ENCODE measurements at regions not wholly inside any gene's neighbourhood (a gene's known extent, or its start where the extent isn't known, plus 50 kb on each side); places are given as distances from the start of the nearest gene placed in this dataset.

DNA sequence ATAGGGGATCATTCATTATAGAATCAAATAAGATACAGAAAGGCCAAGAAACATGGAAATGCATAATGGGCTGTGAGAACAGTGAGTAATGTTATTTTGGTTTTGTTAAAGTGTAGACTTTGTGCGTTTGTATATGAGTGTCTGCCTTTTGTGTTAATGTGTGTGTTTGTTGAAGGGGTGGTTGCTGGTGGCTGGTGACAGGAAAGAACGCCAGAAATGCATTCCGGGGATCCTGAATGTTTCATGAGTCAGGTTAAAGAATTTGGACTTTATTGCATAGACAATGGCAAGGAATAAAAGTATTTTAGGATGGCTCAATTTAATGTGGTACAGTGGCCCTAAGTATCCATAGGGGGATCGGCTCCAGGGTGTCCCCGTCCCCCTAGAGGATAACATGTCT lies 1228.9 kb downstream of the PCDH7 start:
- no peaks in the 10 kb centered on the region for H3K79me2 ChIP-seq (ENCODE audit: insufficient read depth)
- H3K4me3 ChIP-seq, result no peak overlapping the region
- H3K9me2 ChIP-seq (ENCODE audit: insufficient read depth), result no peaks in the 10 kb centered on the region
- TF ChIP-seq EZH2 (IDR thresholded peaks at IDR 0.05; ENCODE audit: insufficient read depth, poor library complexity, severe bottlenecking) (no peak), EZH2phosphoT487 (IDR thresholded peaks at IDR 0.05; ENCODE audit: insufficient read depth, low read depth) (no peak)
- DNase-seq, result no peak
- H3K36me3 ChIP-seq (ENCODE audit: low read depth), result no peaks in the 10 kb centered on the region
- no peak overlapping the region for H3K9ac ChIP-seq
- H3F3A ChIP-seq (ENCODE audit: insufficient read depth), result no peaks in the 10 kb centered on the region
- in situ Hi-C loops (cut with MboI), result no loop called here
- H4K20me1 ChIP-seq (ENCODE audit: insufficient read depth), result no peaks in the 10 kb centered on the region
- H3K9me3 ChIP-seq (ENCODE audit: low read depth), result no peaks in the 10 kb centered on the region
- H3K27ac ChIP-seq, result no peak overlapping the region
- no peaks in the 10 kb centered on the region for H3K27me3 ChIP-seq (replicated peaks; ENCODE audit: insufficient read depth)
- H3K4me1 ChIP-seq (ENCODE audit: insufficient read depth), result no peaks in the 10 kb centered on the region
- H2AFZ ChIP-seq, result no peak overlapping the region
- WGBS, 2 experiments (ENCODE audit: low coverage in 1 of 2, low lambda C conversion rate in 2 of 2, missing lambda C conversion rate in 2 of 2), result 29 to 33% methylated on average over 5 of the region's 5 CpGs
- H3K4me2 ChIP-seq (ENCODE audit: unreplicated experiment), result no peak overlapping the region

- H3K27me3 ChIP-seq (replicated peaks; ENCODE audit: insufficient read depth), result no peaks in the 10 kb centered on the region
- in situ Hi-C loops (cut with MboI), result no loop called here
- TF ChIP-seq EZH2phosphoT487 (IDR thresholded peaks at IDR 0.05; ENCODE audit: insufficient read depth, low read depth) (no peak), EZH2 (IDR thresholded peaks at IDR 0.05; ENCODE audit: insufficient read depth, poor library complexity, severe bottlenecking) (no peak)
- H3K4me1 ChIP-seq (ENCODE audit: insufficient read depth), result no peaks in the 10 kb centered on the region
- no peak for DNase-seq
- no peak overlapping the region for H3K4me3 ChIP-seq
- no peaks in the 10 kb centered on the region for H3K79me2 ChIP-seq (ENCODE audit: insufficient read depth)
- 18 to 29% methylated on average over 2 of the region's 2 CpGs for WGBS, 2 experiments (ENCODE audit: low coverage in 1 of 2, low lambda C conversion rate in 2 of 2, missing lambda C conversion rate in 2 of 2)
- H3F3A ChIP-seq (ENCODE audit: insufficient read depth), result no peaks in the 10 kb centered on the region
- no peaks in the 10 kb centered on the region for H3K36me3 ChIP-seq (ENCODE audit: low read depth)
- H3K9ac ChIP-seq, result no peak overlapping the region
- H4K20me1 ChIP-seq (ENCODE audit: insufficient read depth), result no peaks in the 10 kb centered on the region
- H3K9me3 ChIP-seq (ENCODE audit: low read depth), result no peaks in the 10 kb centered on the region
- no peak overlapping the region for H2AFZ ChIP-seq
- no peak overlapping the region for H3K27ac ChIP-seq
- H3K9me2 ChIP-seq (ENCODE audit: insufficient read depth), result no peaks in the 10 kb centered on the region
- H3K4me2 ChIP-seq (ENCODE audit: unreplicated experiment), result no peak overlapping the region
Measured at GRCh38 chr4:31955346-31955745, 1235.2 kb downstream of the PCDH7 start.

DNA sequence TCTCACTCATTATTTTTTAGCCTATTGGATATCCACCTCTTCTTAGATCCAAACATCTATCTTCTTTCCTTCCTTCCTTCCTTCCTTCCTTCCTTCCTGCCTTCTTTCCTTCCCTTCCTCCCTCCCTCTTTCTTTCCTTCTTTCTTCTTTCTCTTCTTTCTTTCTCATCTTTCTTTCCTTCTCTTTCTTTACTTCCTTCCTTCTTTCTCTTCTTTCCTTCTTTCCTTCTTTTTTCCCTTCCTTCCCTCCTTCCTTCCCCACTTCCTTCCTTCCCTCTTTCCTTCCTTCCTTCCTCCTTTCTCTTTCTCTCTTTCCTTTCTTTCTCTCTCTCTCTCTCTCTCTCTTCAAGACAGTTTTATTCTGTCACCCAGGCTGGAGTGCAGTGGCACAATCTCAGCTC lies 1239.8 kb downstream of the PCDH7 start:
- Histone ChIP-seq H4K20me1 (ENCODE audit: insufficient read depth) (no peaks in the 10 kb centered on the region), H3K4me1 (ENCODE audit: insufficient read depth) (no peaks in the 10 kb centered on the region), H3F3A (ENCODE audit: insufficient read depth) (no peaks in the 10 kb centered on the region), H3K79me2 (ENCODE audit: insufficient read depth) (no peaks in the 10 kb centered on the region), H3K9me3 (ENCODE audit: low read depth) (no peaks in the 10 kb centered on the region), H3K27ac (no peak overlapping the region), H3K4me3 (no peak overlapping the region), H3K4me2 (ENCODE audit: unreplicated experiment) (no peak overlapping the region), H2AFZ (no peak overlapping the region), H3K27me3 (replicated peaks; ENCODE audit: insufficient read depth) (no peaks in the 10 kb centered on the region), H3K36me3 (ENCODE audit: low read depth) (no peaks in the 10 kb centered on the region), H3K9me2 (ENCODE audit: insufficient read depth) (no peaks in the 10 kb centered on the region), H3K9ac (no peak overlapping the region)
- TF ChIP-seq EZH2 (IDR thresholded peaks at IDR 0.05; ENCODE audit: insufficient read depth, poor library complexity, severe bottlenecking), result no peak
- TF ChIP-seq EZH2phosphoT487 (IDR thresholded peaks at IDR 0.05; ENCODE audit: insufficient read depth, low read depth), result no peak
- DNase-seq, result no peak
- in situ Hi-C loops (cut with MboI), result no loop called here

GRCh38 chr4:31964685-31965084 lies 1244.5 kb downstream of the PCDH7 start:
- no peak overlapping the region for H3K4me2 ChIP-seq (ENCODE audit: unreplicated experiment)
- no peak for DNase-seq
- H3K9me3 ChIP-seq (ENCODE audit: low read depth), result no peaks in the 10 kb centered on the region
- H3K9ac ChIP-seq, result no peak overlapping the region
- H3K36me3 ChIP-seq (ENCODE audit: low read depth), result no peaks in the 10 kb centered on the region
- WGBS, 2 experiments (ENCODE audit: low coverage in 1 of 2, low lambda C conversion rate in 2 of 2, missing lambda C conversion rate in 2 of 2), result 9 to 12% methylated on average over 3 of the region's 3 CpGs
- no peaks in the 10 kb centered on the region for H3K4me1 ChIP-seq (ENCODE audit: insufficient read depth)
- H3K4me3 ChIP-seq, result no peak overlapping the region
- H3K9me2 ChIP-seq (ENCODE audit: insufficient read depth), result no peaks in the 10 kb centered on the region
- no peaks in the 10 kb centered on the region for H3K27me3 ChIP-seq (replicated peaks; ENCODE audit: insufficient read depth)
- no peaks in the 10 kb centered on the region for H3F3A ChIP-seq (ENCODE audit: insufficient read depth)
- H4K20me1 ChIP-seq (ENCODE audit: insufficient read depth), result no peaks in the 10 kb centered on the region
- no peak overlapping the region for H2AFZ ChIP-seq
- in situ Hi-C loops (cut with MboI), result no loop called here
- no peak for TF ChIP-seq EZH2phosphoT487 (IDR thresholded peaks at IDR 0.05; ENCODE audit: insufficient read depth, low read depth)
- TF ChIP-seq EZH2 (IDR thresholded peaks at IDR 0.05; ENCODE audit: insufficient read depth, poor library complexity, severe bottlenecking), result no peak
- no peaks in the 10 kb centered on the region for H3K79me2 ChIP-seq (ENCODE audit: insufficient read depth)
- no peak overlapping the region for H3K27ac ChIP-seq

DNA sequence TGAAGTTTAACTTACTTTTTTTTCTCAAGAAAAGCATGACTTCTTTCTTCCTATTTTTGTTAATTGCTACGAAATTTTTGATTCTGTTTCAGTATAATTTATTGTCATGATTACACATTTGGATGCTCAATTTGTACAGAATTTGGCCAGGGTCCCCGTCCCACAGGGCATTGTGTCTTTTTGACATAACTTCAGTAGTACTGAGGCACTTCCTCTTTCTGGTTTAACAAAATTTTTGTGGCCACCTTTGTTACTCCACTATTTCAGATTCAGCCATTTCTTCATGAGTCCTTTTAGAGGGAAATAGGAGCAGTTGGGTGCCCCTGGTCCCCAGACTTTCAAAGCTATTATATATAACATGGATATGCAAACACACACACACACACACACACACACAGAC lies 1248.7 kb downstream of the PCDH7 start:
- H4K20me1 ChIP-seq (ENCODE audit: insufficient read depth), result no peaks in the 10 kb centered on the region
- in situ Hi-C loops (cut with MboI), result no loop called here

More for the DNA sequence above, 1248.7 kb downstream of the PCDH7 start:
- 0 to 3% methylated on average over 2 of the region's 2 CpGs for WGBS, 2 experiments (ENCODE audit: low coverage in 1 of 2, low lambda C conversion rate in 2 of 2, missing lambda C conversion rate in 2 of 2)
- no peaks in the 10 kb centered on the region for H3K36me3 ChIP-seq (ENCODE audit: low read depth)
- no peaks in the 10 kb centered on the region for H3K27me3 ChIP-seq (replicated peaks; ENCODE audit: insufficient read depth)
- H3K4me1 ChIP-seq (ENCODE audit: insufficient read depth), result no peaks in the 10 kb centered on the region
- no peak for DNase-seq
- H3K4me2 ChIP-seq (ENCODE audit: unreplicated experiment), result no peak overlapping the region
- H3K9ac ChIP-seq, result no peak overlapping the region
- H2AFZ ChIP-seq, result no peak overlapping the region
- TF ChIP-seq EZH2phosphoT487 (IDR thresholded peaks at IDR 0.05; ENCODE audit: insufficient read depth, low read depth) (no peak), EZH2 (IDR thresholded peaks at IDR 0.05; ENCODE audit: insufficient read depth, poor library complexity, severe bottlenecking) (no peak)
- no peaks in the 10 kb centered on the region for H3K79me2 ChIP-seq (ENCODE audit: insufficient read depth)
- no peaks in the 10 kb centered on the region for H3F3A ChIP-seq (ENCODE audit: insufficient read depth)
- no peaks in the 10 kb centered on the region for H3K9me3 ChIP-seq (ENCODE audit: low read depth)
- H3K27ac ChIP-seq, result no peak overlapping the region
- no peaks in the 10 kb centered on the region for H3K9me2 ChIP-seq (ENCODE audit: insufficient read depth)
- no peak overlapping the region for H3K4me3 ChIP-seq
